Astrocyte of the cerebellum (primary cell): ENCODE measurements at regions not wholly inside any gene's neighbourhood (a gene's known extent, or its start where the extent isn't known, plus 50 kb on each side); places are given as distances from the start of the nearest gene placed in this dataset.
A peak's percentile ranks its signal among the peaks of the same experiment; 100 is the strongest.

Experiments used
- DNase-seq: peaks from one replicate; pipeline ENCODE4 v3.0.0-alpha.2; 2011; ENCODE audit warnings: low read depth
- H3K4me3 ChIP-seq: 2 replicates; pipeline ENCODE4 v1.5.1; 2011; ENCODE audit warnings: mild to moderate bottlenecking, low read depth, low read length, moderate library complexity
- CTCF ChIP-seq: IDR thresholded peaks from 2 replicates; pipeline ENCODE4 v1.5.1; 2012; ENCODE audit warnings: low read length, low read depth, moderate library complexity, mild to moderate bottlenecking; ENCODE audit errors: missing control alignments
- in situ Hi-C: cut with HindIII; loops from 2 replicates; pipeline ENCODE4 v1.10.0; 2017; ENCODE audit warnings: low sequenced_read_pairs

- no peak overlapping the region for H3K4me3 ChIP-seq
- TF ChIP-seq CTCF: no peak
- DNase-seq: no peak
- in situ Hi-C loops: no loop called here
These were observed 114.0 kb upstream of the HSF2 start for GRCh38 chr6:122285292-122285913.

GRCh38 chr6:122286512-122286911 is 112.9 kb upstream of the HSF2 start:
- in situ Hi-C loops: no loop called here
- DNase-seq: no peak
- no peak overlapping the region for H3K4me3 ChIP-seq
- TF ChIP-seq CTCF: no peak

- TF ChIP-seq CTCF: peak; percentile 62
- DNase-seq: peak; percentile 63
- in situ Hi-C loops: no loop called here
- no peak overlapping the region for H3K4me3 ChIP-seq
These were observed 109.5 kb upstream of the HSF2 start for GRCh38 chr6:122289762-122290539.

- in situ Hi-C loops: no loop called here
- no peak overlapping the region for H3K4me3 ChIP-seq
- no peak for TF ChIP-seq CTCF
- DNase-seq: no peak
These were observed 102.4 kb upstream of the HSF2 start for GRCh38 chr6:122297010-122297409.

- DNase-seq: no peak
- in situ Hi-C loops: no loop called here
- no peak for TF ChIP-seq CTCF
- H3K4me3 ChIP-seq: no peak overlapping the region
These were observed 97.4 kb upstream of the HSF2 start for GRCh38 chr6:122302067-122302466.

GRCh38 chr6:122307577-122307976 is 91.9 kb upstream of the HSF2 start:
- DNase-seq: no peak
- in situ Hi-C loops: no loop called here
- no peak for TF ChIP-seq CTCF
- H3K4me3 ChIP-seq: no peak overlapping the region
